ENCODE measurements at regions not wholly inside any gene's neighbourhood (a gene's known extent, or its start where the extent isn't known, plus 50 kb on each side); places are given as distances from the start of the nearest gene placed in this dataset.

- TF ChIP-seq CTCF (IDR thresholded peaks at IDR 0.05; ENCODE audit: extremely low read depth, missing control alignments), result no peak
- DNase-seq (ENCODE audit: low spot score), result no peak
Measured at GRCh38 chr5:91956738-91957137, 573.6 kb upstream of the ARRDC3 start.

GRCh38 chr5:91955610-91956009 is 572.5 kb upstream of the ARRDC3 start:
- no peak for DNase-seq (ENCODE audit: low spot score)
- no peak for TF ChIP-seq CTCF (IDR thresholded peaks at IDR 0.05; ENCODE audit: extremely low read depth, missing control alignments)

GRCh38 chr5:91954136-91954535 is 571.0 kb upstream of the ARRDC3 start:
- TF ChIP-seq CTCF (IDR thresholded peaks at IDR 0.05; ENCODE audit: extremely low read depth, missing control alignments), result no peak
- DNase-seq (ENCODE audit: low spot score), result no peak

GRCh38 chr5:91950328-91950727 is 567.2 kb upstream of the ARRDC3 start:
- no peak for TF ChIP-seq CTCF (IDR thresholded peaks at IDR 0.05; ENCODE audit: extremely low read depth, missing control alignments)
- DNase-seq (ENCODE audit: low spot score), result no peak

- DNase-seq (ENCODE audit: low spot score), result no peak
- TF ChIP-seq CTCF (IDR thresholded peaks at IDR 0.05; ENCODE audit: extremely low read depth, missing control alignments), result no peak
Measured at GRCh38 chr5:91946870-91947269, 563.8 kb upstream of the ARRDC3 start.

DNA sequence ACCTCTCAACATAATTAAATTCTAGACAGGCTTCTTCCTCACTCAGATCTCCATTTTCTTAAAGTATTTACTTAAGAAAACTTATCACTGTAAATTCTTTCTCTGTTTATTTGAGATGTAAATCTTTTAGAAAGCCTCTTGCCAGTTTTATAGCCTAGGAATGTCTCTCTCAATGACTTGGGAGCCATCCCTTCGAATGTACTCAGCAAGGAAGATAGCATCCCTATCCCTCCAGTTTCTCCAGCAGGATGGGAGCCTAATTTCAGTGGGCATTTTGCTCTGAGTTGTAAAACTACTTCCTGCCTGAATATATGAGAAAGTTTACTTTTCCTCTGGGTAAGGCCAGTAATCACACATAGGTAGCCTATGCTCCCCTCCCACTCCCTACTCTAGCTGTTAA is 558.5 kb upstream of the ARRDC3 start:
- DNase-seq (ENCODE audit: low spot score), result no peak
- TF ChIP-seq CTCF (IDR thresholded peaks at IDR 0.05; ENCODE audit: extremely low read depth, missing control alignments), result no peak

- DNase-seq (ENCODE audit: low spot score), result no peak
- TF ChIP-seq CTCF (IDR thresholded peaks at IDR 0.05; ENCODE audit: extremely low read depth, missing control alignments), result no peak
Measured at GRCh38 chr5:91938441-91938840, 555.3 kb upstream of the ARRDC3 start.

Data from GM20000 (cell line).